Activated naive CD8-positive, alpha-beta T cell treated with anti-CD3 and anti-CD28 coated beads, Interleukin-2, amount 50 U/mL, for 16 hours (primary cell): ENCODE measurements at regions not wholly inside any gene's neighbourhood (a gene's known extent, or its start where the extent isn't known, plus 50 kb on each side); places are given as distances from the start of the nearest gene placed in this dataset.

Source experiments
- DNase-seq: peaks from one replicate; pipeline ENCODE4 v3.0.0-alpha.2; 2020; ENCODE audit warnings: low read depth, low spot score

GRCh38 chr2:56444339-56444738 is 260.5 kb downstream of the CCDC85A start:
- DNase-seq, result no peak

GRCh38 chr2:56448403-56449001 is 264.7 kb downstream of the CCDC85A start:
- DNase-seq, result no peak

GRCh38 chr2:56449002-56449431 is 265.2 kb downstream of the CCDC85A start:
- no peak for DNase-seq

GRCh38 chr2:56449449-56449860 is 265.7 kb downstream of the CCDC85A start:
- no peak for DNase-seq

- no peak for DNase-seq
Observed at GRCh38 chr2:56450047-56450446, 266.3 kb downstream of the CCDC85A start.

- no peak for DNase-seq
Observed at GRCh38 chr2:56450772-56451171, 267.0 kb downstream of the CCDC85A start.

- no peak for DNase-seq
Observed at GRCh38 chr2:56455642-56456041, 271.9 kb downstream of the CCDC85A start.

GRCh38 chr2:56456791-56457190 is 273.0 kb downstream of the CCDC85A start:
- no peak for DNase-seq

GRCh38 chr2:56460508-56460907 is 276.7 kb downstream of the CCDC85A start:
- DNase-seq, result no peak

- no peak for DNase-seq
Observed at GRCh38 chr2:56464066-56464465, 280.3 kb downstream of the CCDC85A start.

GRCh38 chr2:56464613-56465012 is 280.8 kb downstream of the CCDC85A start:
- no peak for DNase-seq

- no peak for DNase-seq
Observed at GRCh38 chr2:56465491-56465890, 281.7 kb downstream of the CCDC85A start.

GRCh38 chr2:56473524-56473923 is 289.7 kb downstream of the CCDC85A start:
- DNase-seq, result no peak

- no peak for DNase-seq
Observed at GRCh38 chr2:56474412-56475158, 290.8 kb downstream of the CCDC85A start.

GRCh38 chr2:56475191-56475590 is 291.4 kb downstream of the CCDC85A start:
- DNase-seq, result no peak

GRCh38 chr2:56476509-56477071 is 292.8 kb downstream of the CCDC85A start:
- DNase-seq, result no peak

GRCh38 chr2:56478027-56478426 is 294.2 kb downstream of the CCDC85A start:
- no peak for DNase-seq

- no peak for DNase-seq
Observed at GRCh38 chr2:56483081-56483480, 299.3 kb downstream of the CCDC85A start.

GRCh38 chr2:56484906-56485305 is 301.1 kb downstream of the CCDC85A start:
- DNase-seq, result no peak

- DNase-seq, result no peak
Observed at GRCh38 chr2:56500317-56500716, 316.5 kb downstream of the CCDC85A start.

GRCh38 chr2:56502616-56503015 is 318.8 kb downstream of the CCDC85A start:
- no peak for DNase-seq

GRCh38 chr2:56505885-56506284 is 322.1 kb downstream of the CCDC85A start:
- no peak for DNase-seq

- no peak for DNase-seq
Observed at GRCh38 chr2:56508662-56509061, 324.9 kb downstream of the CCDC85A start.
